Medulla oblongata (tissue), 1 donor: ENCODE measurements at regions not wholly inside any gene's neighbourhood (a gene's known extent, or its start where the extent isn't known, plus 50 kb on each side); places are given as distances from the start of the nearest gene placed in this dataset.
"Not testable (repeated sequence)": the region's sequence is repeated elsewhere in the genome, so short reads cannot be mapped to it uniquely, and the experiment has no call there.

ENCODE experiments used
- DNase-seq: peaks from one replicate; pipeline ENCODE4 v3.0.0-alpha.2; 2015; ENCODE audit errors: extremely low spot score

- no peak for DNase-seq
Observed at GRCh38 chr10:119996944-119997343, 104.4 kb downstream of the SEC23IP start.

- no peak for DNase-seq
Observed at GRCh38 chr10:119997429-119997828, 104.9 kb downstream of the SEC23IP start.

GRCh38 chr10:120002785-120003184 is 110.3 kb downstream of the SEC23IP start:
- no peak for DNase-seq

- peak; percentile 12 for DNase-seq
Observed at GRCh38 chr10:120005207-120006201, 113.0 kb downstream of the SEC23IP start.

GRCh38 chr10:120007261-120007660 is 114.7 kb downstream of the SEC23IP start:
- DNase-seq = no peak

GRCh38 chr10:120011359-120012130 is 119.0 kb downstream of the SEC23IP start:
- no peak for DNase-seq

- DNase-seq = peak; percentile 19
Observed at GRCh38 chr10:120012131-120012400, 119.5 kb downstream of the SEC23IP start.

- no peak for DNase-seq
Observed at GRCh38 chr10:120012566-120012965, 120.0 kb downstream of the SEC23IP start.

GRCh38 chr10:120014031-120014430 is 121.5 kb downstream of the SEC23IP start:
- no peak for DNase-seq

GRCh38 chr10:120015064-120015463 is 122.5 kb downstream of the SEC23IP start:
- no peak for DNase-seq

GRCh38 chr10:120016906-120017305 is 124.4 kb downstream of the SEC23IP start:
- DNase-seq = no peak

- peak; percentile 20 for DNase-seq
Observed at GRCh38 chr10:120017733-120018417, 125.3 kb downstream of the SEC23IP start.

- no peak for DNase-seq
Observed at GRCh38 chr10:120018695-120019094, 126.2 kb downstream of the SEC23IP start.

GRCh38 chr10:120019568-120019967 is 127.0 kb downstream of the SEC23IP start:
- DNase-seq = no peak

- no peak for DNase-seq
Observed at GRCh38 chr10:120022357-120022756, 129.8 kb downstream of the SEC23IP start.

GRCh38 chr10:120034236-120034635 is 141.7 kb downstream of the SEC23IP start:
- no peak for DNase-seq

GRCh38 chr10:120039046-120039445 is 146.5 kb downstream of the SEC23IP start:
- DNase-seq = no peak

GRCh38 chr10:120039826-120040225 is 147.3 kb downstream of the SEC23IP start:
- no peak for DNase-seq

GRCh38 chr10:120041807-120042559 is 149.5 kb downstream of the SEC23IP start:
- DNase-seq = no peak

- no peak for DNase-seq
Observed at GRCh38 chr10:120042705-120043104, 150.2 kb downstream of the SEC23IP start.

GRCh38 chr10:120047373-120047772 is 154.8 kb downstream of the SEC23IP start:
- not testable (repeated sequence) for DNase-seq
